ENCODE measurements at regions not wholly inside any gene's neighbourhood (a gene's known extent, or its start where the extent isn't known, plus 50 kb on each side); places are given as distances from the start of the nearest gene placed in this dataset.

DNA sequence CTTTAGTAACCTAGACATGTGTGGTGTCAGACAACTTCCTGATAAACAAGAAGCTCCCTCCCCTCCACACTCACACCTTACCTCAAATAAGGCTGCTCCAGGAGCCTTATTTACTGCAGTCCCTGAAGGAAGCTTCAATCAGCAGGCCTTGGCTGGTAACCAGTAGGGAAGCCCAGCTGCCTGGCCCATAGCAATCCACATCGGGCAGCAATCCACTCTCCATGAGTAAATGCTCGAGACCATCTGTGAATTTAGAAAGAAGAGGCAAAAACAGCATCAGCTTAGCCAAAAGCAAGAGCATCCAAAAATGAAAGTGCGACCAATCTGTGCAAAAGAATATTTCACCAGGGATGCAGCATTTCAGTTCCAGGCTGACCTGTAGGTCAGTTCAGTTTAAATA, 213.3 kb upstream of the TUSC1 start:
- Histone ChIP-seq H3K9me3 (ENCODE audit: control insufficient read depth, insufficient read depth, low read length) (no peaks in the 10 kb centered on the region; the same call in 1 of the 2 replicates), H3K27ac (ENCODE audit: low read depth, low read length) (no peak overlapping the region), H3K79me2 (ENCODE audit: control insufficient read depth, low read length) (no peaks in the 10 kb centered on the region), H3K36me3 (ENCODE audit: control insufficient read depth, low read length) (no peaks in the 10 kb centered on the region), H3K9me2 (replicated peaks; ENCODE audit: control insufficient read depth, low read length) (no peaks in the 10 kb centered on the region), H4K20me1 (ENCODE audit: control insufficient read depth, insufficient read depth, low read depth, low read length) (no peaks in the 10 kb centered on the region), H3K4me2 (ENCODE audit: low read length) (no peak overlapping the region), H3K4me1 (ENCODE audit: control insufficient read depth, low read length) (no peaks in the 10 kb centered on the region), H3K4me3 (ENCODE audit: low read length) (no peak overlapping the region), H3K27me3 (ENCODE audit: control insufficient read depth, low read length) (no peaks in the 10 kb centered on the region), H3F3A (ENCODE audit: control insufficient read depth, insufficient read depth) (no peaks in the 10 kb centered on the region)
- TF ChIP-seq, protein P1, sequence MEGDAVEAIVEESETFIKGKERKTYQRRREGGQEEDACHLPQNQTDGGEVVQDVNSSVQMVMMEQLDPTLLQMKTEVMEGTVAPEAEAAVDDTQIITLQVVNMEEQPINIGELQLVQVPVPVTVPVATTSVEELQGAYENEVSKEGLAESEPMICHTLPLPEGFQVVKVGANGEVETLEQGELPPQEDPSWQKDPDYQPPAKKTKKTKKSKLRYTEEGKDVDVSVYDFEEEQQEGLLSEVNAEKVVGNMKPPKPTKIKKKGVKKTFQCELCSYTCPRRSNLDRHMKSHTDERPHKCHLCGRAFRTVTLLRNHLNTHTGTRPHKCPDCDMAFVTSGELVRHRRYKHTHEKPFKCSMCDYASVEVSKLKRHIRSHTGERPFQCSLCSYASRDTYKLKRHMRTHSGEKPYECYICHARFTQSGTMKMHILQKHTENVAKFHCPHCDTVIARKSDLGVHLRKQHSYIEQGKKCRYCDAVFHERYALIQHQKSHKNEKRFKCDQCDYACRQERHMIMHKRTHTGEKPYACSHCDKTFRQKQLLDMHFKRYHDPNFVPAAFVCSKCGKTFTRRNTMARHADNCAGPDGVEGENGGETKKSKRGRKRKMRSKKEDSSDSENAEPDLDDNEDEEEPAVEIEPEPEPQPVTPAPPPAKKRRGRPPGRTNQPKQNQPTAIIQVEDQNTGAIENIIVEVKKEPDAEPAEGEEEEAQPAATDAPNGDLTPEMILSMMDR (IDR thresholded peaks at IDR 0.05; ENCODE audit: low read depth, low read length, poor library complexity, severe bottlenecking), result no peak
- no peak for TF ChIP-seq EZH2phosphoT487 (IDR thresholded peaks at IDR 0.05; ENCODE audit: borderline replicate concordance, low read length)

DNA sequence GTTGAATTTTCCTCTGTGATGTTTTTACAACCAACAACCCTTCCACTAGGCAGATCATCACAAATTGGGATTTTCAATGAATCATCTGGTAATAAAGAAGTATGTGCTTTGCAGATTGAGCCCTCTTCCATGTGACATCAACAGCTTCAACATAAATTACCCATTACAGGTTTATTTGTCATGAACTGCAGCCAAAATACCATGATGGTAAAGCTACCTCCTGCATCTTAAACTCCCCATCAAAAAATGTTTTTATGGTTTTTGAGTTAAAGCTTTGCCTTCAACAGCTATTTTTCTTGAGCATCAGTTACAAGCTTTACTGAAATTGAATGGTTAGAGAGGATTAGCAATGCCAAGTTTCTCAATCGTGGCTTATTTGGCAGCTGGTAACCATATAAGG, 211.4 kb upstream of the TUSC1 start:
- Histone ChIP-seq H3F3A (ENCODE audit: control insufficient read depth, insufficient read depth) (no peaks in the 10 kb centered on the region), H3K9me2 (replicated peaks; ENCODE audit: control insufficient read depth, low read length) (no peaks in the 10 kb centered on the region), H3K9me3 (ENCODE audit: control insufficient read depth, insufficient read depth, low read length) (no peaks in the 10 kb centered on the region), H3K4me3 (ENCODE audit: low read length) (no peak overlapping the region), H3K4me2 (ENCODE audit: low read length) (no peak overlapping the region), H3K79me2 (ENCODE audit: control insufficient read depth, low read length) (no peaks in the 10 kb centered on the region), H3K27ac (ENCODE audit: low read depth, low read length) (no peak overlapping the region), H3K36me3 (ENCODE audit: control insufficient read depth, low read length) (no peaks in the 10 kb centered on the region), H4K20me1 (ENCODE audit: control insufficient read depth, insufficient read depth, low read depth, low read length) (no peaks in the 10 kb centered on the region), H3K4me1 (ENCODE audit: control insufficient read depth, low read length) (no peaks in the 10 kb centered on the region), H3K27me3 (ENCODE audit: control insufficient read depth, low read length) (no peaks in the 10 kb centered on the region)
- TF ChIP-seq EZH2phosphoT487 (IDR thresholded peaks at IDR 0.05; ENCODE audit: borderline replicate concordance, low read length), result no peak
- TF ChIP-seq, protein P1 (IDR thresholded peaks at IDR 0.05; ENCODE audit: low read depth, low read length, poor library complexity, severe bottlenecking), result no peak

DNA sequence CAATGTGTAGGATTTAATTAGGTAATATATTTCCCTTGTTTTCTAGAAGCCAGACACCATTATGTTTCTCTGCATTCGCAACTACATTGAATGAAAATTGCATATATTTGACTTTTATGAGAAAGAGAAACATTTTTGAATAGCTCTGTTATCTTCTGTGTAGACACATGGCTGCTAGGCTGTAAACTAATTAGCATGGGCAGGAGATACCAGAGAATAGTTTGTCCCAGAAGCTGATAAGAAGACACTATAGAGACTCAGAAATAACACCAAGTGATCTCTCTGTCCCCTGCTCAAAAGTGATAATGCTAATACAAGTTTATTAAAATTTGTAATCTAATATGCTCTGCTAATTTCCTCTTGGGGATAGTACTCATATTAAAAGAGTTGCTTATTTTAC, 198.0 kb upstream of the TUSC1 start:
- H3K4me2 ChIP-seq (ENCODE audit: low read length), result no peak overlapping the region
- no peaks in the 10 kb centered on the region for H3K9me2 ChIP-seq (replicated peaks; ENCODE audit: control insufficient read depth, low read length)
- no peak overlapping the region for H3K27ac ChIP-seq (ENCODE audit: low read depth, low read length)
- H3K4me1 ChIP-seq (ENCODE audit: control insufficient read depth, low read length), result no peaks in the 10 kb centered on the region
- H3K27me3 ChIP-seq (ENCODE audit: control insufficient read depth, low read length), result no peaks in the 10 kb centered on the region
- H3K79me2 ChIP-seq (ENCODE audit: control insufficient read depth, low read length), result no peaks in the 10 kb centered on the region
- H3K36me3 ChIP-seq (ENCODE audit: control insufficient read depth, low read length), result no peaks in the 10 kb centered on the region
- no peaks in the 10 kb centered on the region for H4K20me1 ChIP-seq (ENCODE audit: control insufficient read depth, insufficient read depth, low read depth, low read length)
- no peaks in the 10 kb centered on the region for H3F3A ChIP-seq (ENCODE audit: control insufficient read depth, insufficient read depth)
- H3K4me3 ChIP-seq (ENCODE audit: low read length), result no peak overlapping the region
- H3K9me3 ChIP-seq (ENCODE audit: control insufficient read depth, insufficient read depth, low read length), result peaks cover 3% of the 10 kb centered on the region; the same call in 1 of the 2 replicates
- no peak for TF ChIP-seq EZH2phosphoT487 (IDR thresholded peaks at IDR 0.05; ENCODE audit: borderline replicate concordance, low read length)
- TF ChIP-seq, protein P1 (IDR thresholded peaks at IDR 0.05; ENCODE audit: low read depth, low read length, poor library complexity, severe bottlenecking), result no peak

DNA sequence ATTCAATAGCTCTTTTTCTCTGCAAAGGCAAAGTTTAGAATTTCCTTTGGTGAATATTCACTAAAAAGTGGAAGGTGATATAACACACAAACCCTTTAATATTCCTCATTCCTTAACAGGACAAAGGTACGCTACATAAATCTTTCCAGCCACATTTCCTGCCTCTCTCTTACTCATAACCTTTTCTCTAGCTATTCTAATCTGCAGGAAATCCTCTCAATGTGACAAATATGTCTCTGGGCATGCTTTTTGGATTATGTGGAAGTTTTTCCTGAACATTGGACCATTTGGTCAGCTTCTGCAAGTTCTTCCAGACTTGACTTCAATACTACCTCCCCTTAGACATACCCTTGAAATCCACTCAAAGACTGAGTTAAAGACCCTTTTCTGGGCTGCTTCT, 186.3 kb upstream of the TUSC1 start:
- Histone ChIP-seq H3K27ac (ENCODE audit: low read depth, low read length) (no peak overlapping the region), H3K4me2 (ENCODE audit: low read length) (no peak overlapping the region), H3K4me3 (ENCODE audit: low read length) (no peak overlapping the region), H3K79me2 (ENCODE audit: control insufficient read depth, low read length) (no peaks in the 10 kb centered on the region), H3K4me1 (ENCODE audit: control insufficient read depth, low read length) (no peaks in the 10 kb centered on the region), H3K36me3 (ENCODE audit: control insufficient read depth, low read length) (no peaks in the 10 kb centered on the region), H3K9me2 (replicated peaks; ENCODE audit: control insufficient read depth, low read length) (no peaks in the 10 kb centered on the region), H3F3A (ENCODE audit: control insufficient read depth, insufficient read depth) (no peaks in the 10 kb centered on the region), H4K20me1 (ENCODE audit: control insufficient read depth, insufficient read depth, low read depth, low read length) (no peaks in the 10 kb centered on the region), H3K27me3 (ENCODE audit: control insufficient read depth, low read length) (no peaks in the 10 kb centered on the region), H3K9me3 (ENCODE audit: control insufficient read depth, insufficient read depth, low read length) (no peaks in the 10 kb centered on the region)
- TF ChIP-seq, protein P1 (IDR thresholded peaks at IDR 0.05; ENCODE audit: low read depth, low read length, poor library complexity, severe bottlenecking), result no peak
- TF ChIP-seq EZH2phosphoT487 (IDR thresholded peaks at IDR 0.05; ENCODE audit: borderline replicate concordance, low read length), result no peak
